ENCODE measurements at regions not wholly inside any gene's neighbourhood (a gene's known extent, or its start where the extent isn't known, plus 50 kb on each side); places are given as distances from the start of the nearest gene placed in this dataset.

- Mint-ChIP-seq H3K36me3 (ENCODE audit: low read depth) (no peaks in the 10 kb centered on the region), H3K4me3 (no peak overlapping the region), H3K9me3 (no peaks in the 10 kb centered on the region), H3K27ac (no peak overlapping the region), H3K27me3 (ENCODE audit: insufficient read depth, low read depth, poor library complexity) (peaks cover 13% of the 10 kb centered on the region), H3K4me1 (peaks cover 17% of the 10 kb centered on the region)
- Histone ChIP-seq H3K36me3 (ENCODE audit: insufficient read depth) (no peaks in the 10 kb centered on the region), H3K79me2 (replicated peaks; ENCODE audit: insufficient read depth) (no peaks in the 10 kb centered on the region), H3K4me1 (ENCODE audit: insufficient read depth) (0 out of 2 replicates have a peak, but pooled peaks cover 12% of the 10 kb centered on the region), H3K4me2 (no peak overlapping the region), H3K27ac (ENCODE audit: low read depth) (no peak overlapping the region), H4K20me1 (replicated peaks; ENCODE audit: insufficient read depth) (no peaks in the 10 kb centered on the region), H2AFZ (peak overlapping the region; percentile 52; the same call in 1 of the 2 replicates), H3K4me3 (no peak overlapping the region), H3F3A (replicated peaks; ENCODE audit: low read depth) (no peaks in the 10 kb centered on the region), H3K27me3 (ENCODE audit: insufficient read depth) (no peaks in the 10 kb centered on the region), H3K9me2 (ENCODE audit: insufficient read depth) (no peaks in the 10 kb centered on the region)
- DNase-seq (ENCODE audit: low spot score) (no peak), ATAC-seq (no peak)
- TF ChIP-seq EZH2phosphoT487 (IDR thresholded peaks at IDR 0.05; ENCODE audit: unreplicated experiment), result no peak
- TF ChIP-seq POLR2AphosphoS5 (IDR thresholded peaks at IDR 0.05; ENCODE audit: low read depth), result no peak
- TF ChIP-seq ZNF114 (CRISPR knock-in tag; IDR thresholded peaks at IDR 0.05), result no peak
- TF ChIP-seq NANOG (IDR thresholded peaks at IDR 0.05; ENCODE audit: borderline replicate concordance), result no peak
- no peak for TF ChIP-seq CTCF (conservative IDR thresholded peaks at IDR 0.05; ENCODE audit: low read depth in 2 of 2)
- no peak for TF ChIP-seq EZH2 (IDR thresholded peaks at IDR 0.05; ENCODE audit: low read depth, unreplicated experiment)
- TF ChIP-seq ETS1 (IDR thresholded peaks at IDR 0.05), result no peak
- no peak for TF ChIP-seq CREB1 (CRISPR knock-in tag; IDR thresholded peaks at IDR 0.05; ENCODE audit: low read depth)
- no peak for TF ChIP-seq JUNB (IDR thresholded peaks at IDR 0.05; ENCODE audit: unreplicated experiment)
- no peak for TF ChIP-seq ZNF462 (CRISPR knock-in tag; IDR thresholded peaks at IDR 0.05)
- TF ChIP-seq, protein P1, sequence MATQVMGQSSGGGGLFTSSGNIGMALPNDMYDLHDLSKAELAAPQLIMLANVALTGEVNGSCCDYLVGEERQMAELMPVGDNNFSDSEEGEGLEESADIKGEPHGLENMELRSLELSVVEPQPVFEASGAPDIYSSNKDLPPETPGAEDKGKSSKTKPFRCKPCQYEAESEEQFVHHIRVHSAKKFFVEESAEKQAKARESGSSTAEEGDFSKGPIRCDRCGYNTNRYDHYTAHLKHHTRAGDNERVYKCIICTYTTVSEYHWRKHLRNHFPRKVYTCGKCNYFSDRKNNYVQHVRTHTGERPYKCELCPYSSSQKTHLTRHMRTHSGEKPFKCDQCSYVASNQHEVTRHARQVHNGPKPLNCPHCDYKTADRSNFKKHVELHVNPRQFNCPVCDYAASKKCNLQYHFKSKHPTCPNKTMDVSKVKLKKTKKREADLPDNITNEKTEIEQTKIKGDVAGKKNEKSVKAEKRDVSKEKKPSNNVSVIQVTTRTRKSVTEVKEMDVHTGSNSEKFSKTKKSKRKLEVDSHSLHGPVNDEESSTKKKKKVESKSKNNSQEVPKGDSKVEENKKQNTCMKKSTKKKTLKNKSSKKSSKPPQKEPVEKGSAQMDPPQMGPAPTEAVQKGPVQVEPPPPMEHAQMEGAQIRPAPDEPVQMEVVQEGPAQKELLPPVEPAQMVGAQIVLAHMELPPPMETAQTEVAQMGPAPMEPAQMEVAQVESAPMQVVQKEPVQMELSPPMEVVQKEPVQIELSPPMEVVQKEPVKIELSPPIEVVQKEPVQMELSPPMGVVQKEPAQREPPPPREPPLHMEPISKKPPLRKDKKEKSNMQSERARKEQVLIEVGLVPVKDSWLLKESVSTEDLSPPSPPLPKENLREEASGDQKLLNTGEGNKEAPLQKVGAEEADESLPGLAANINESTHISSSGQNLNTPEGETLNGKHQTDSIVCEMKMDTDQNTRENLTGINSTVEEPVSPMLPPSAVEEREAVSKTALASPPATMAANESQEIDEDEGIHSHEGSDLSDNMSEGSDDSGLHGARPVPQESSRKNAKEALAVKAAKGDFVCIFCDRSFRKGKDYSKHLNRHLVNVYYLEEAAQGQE (IDR thresholded peaks at IDR 0.05; ENCODE audit: unreplicated experiment), result no peak
- no peak for TF ChIP-seq STAT1 (IDR thresholded peaks at IDR 0.05; ENCODE audit: unreplicated experiment)
- no peak for TF ChIP-seq ZNF331 (CRISPR knock-in tag; IDR thresholded peaks at IDR 0.05; ENCODE audit: low read depth)
These were observed 250.2 kb upstream of the CHAC2 start for GRCh38 chr2:53517406-53517805.

Measured in GM23338 (cell line).